MCF 10A (cell line): ENCODE measurements at regions not wholly inside any gene's neighbourhood (a gene's known extent, or its start where the extent isn't known, plus 50 kb on each side); places are given as distances from the start of the nearest gene placed in this dataset.

Experiments used
- BruUV-seq: library from RNA; stranded (reverse); fragments of 400-500 nt; replicated peaks from 2 replicates; lab custom pipeline; 2021; lab: Mats Ljungman, UMichigan
- CTCF ChIA-PET: fragments of 300-600 bp; sonication (Branson Sonifier 250); formaldehyde crosslinking; extraction: SDS; loops from one replicate; lab custom pipeline; 2021; ENCODE audit warnings: antibody characterized with exemption, inconsistent platforms; lab: Yijun Ruan, JAX
- POLR2A ChIA-PET: fragments of 300-600, 350-650 bp; sonication (Branson Sonifier 250); formaldehyde crosslinking; extraction: SDS; loops from one replicate; lab custom pipeline; 2020; ENCODE audit warnings: antibody characterized with exemption, inconsistent platforms; lab: Yijun Ruan, JAX
- DNase-seq: peaks from one replicate; pipeline ENCODE4 v3.0.0-alpha.2; 2018; ENCODE audit not compliant: unreplicated experiment
- H3K27ac Mint-ChIP-seq: one replicate; pipeline ENCODE4 v1.8.0; 2022; ENCODE audit warnings: mild to moderate bottlenecking, low read depth, mixed read lengths; ENCODE audit not compliant: unreplicated experiment
- H3K27me3 Mint-ChIP-seq: one replicate; pipeline ENCODE4 v1.8.0; 2022; ENCODE audit warnings: mixed read lengths; ENCODE audit not compliant: insufficient read depth, unreplicated experiment
- H3K36me3 Mint-ChIP-seq: one replicate; pipeline ENCODE4 v1.8.0; 2022; ENCODE audit warnings: mild to moderate bottlenecking, moderate library complexity, mixed read lengths; ENCODE audit not compliant: insufficient read depth, unreplicated experiment
- H3K4me1 Mint-ChIP-seq: one replicate; pipeline ENCODE4 v1.8.0; 2022; ENCODE audit warnings: mixed read lengths; ENCODE audit not compliant: insufficient read depth, unreplicated experiment
- H3K4me3 Mint-ChIP-seq: one replicate; pipeline ENCODE4 v1.8.0; 2022; ENCODE audit warnings: mild to moderate bottlenecking, moderate library complexity, mixed read lengths; ENCODE audit not compliant: unreplicated experiment
- H3K9me3 Mint-ChIP-seq: one replicate; pipeline ENCODE4 v1.8.0; 2022; ENCODE audit warnings: mixed read lengths; ENCODE audit not compliant: unreplicated experiment
- intact Hi-C: fragments of 100-400 bp; cut with micrococcal nuclease; formaldehyde crosslinking; loops from 2 replicates; pipeline ENCODE4 v1.14.1; 2022
- TF ChIP-seq, protein P1 (sequence below): fragments of 200-600 bp; IDR thresholded peaks from one replicate; pipeline ENCODE4 v1.8.0; 2022; ENCODE audit warnings: antibody characterized with exemption, mild to moderate bottlenecking; ENCODE audit not compliant: unreplicated experiment

DNA sequence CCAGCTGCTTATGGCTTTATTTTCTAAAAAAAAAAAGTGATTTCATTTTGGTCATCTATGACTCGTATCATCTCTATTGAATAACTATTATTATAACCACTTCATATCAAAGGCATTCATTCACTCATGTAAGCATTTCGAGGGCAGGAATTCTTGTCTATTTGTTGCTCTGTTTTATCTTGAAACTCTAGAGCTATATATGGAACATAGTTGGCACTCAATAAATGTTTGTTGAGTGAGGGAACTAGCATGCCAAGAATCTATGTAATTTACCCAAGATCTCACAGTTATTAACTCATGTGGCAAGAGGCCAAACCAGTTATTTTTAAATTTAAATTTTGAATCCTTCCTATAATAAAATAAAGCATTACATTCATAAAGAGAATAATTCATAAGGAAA is 470.1 kb downstream of the TMX3 start:
- POLR2A ChIA-PET, result interaction anchor here (0.6 kb wide), 1 partner anchor 12 kb away, joined by 3 read pairs; no protein-coding TSS in a partner anchor
- Mint-ChIP-seq H3K36me3 (no peaks in the 10 kb centered on the region), H3K4me3 (no peak overlapping the region), H3K27me3 (no peaks in the 10 kb centered on the region), H3K4me1 (no peaks in the 10 kb centered on the region), H3K27ac (no peak overlapping the region), H3K9me3 (no peaks in the 10 kb centered on the region)
- intact Hi-C loops, result no loop called here
- TF ChIP-seq, protein P1, sequence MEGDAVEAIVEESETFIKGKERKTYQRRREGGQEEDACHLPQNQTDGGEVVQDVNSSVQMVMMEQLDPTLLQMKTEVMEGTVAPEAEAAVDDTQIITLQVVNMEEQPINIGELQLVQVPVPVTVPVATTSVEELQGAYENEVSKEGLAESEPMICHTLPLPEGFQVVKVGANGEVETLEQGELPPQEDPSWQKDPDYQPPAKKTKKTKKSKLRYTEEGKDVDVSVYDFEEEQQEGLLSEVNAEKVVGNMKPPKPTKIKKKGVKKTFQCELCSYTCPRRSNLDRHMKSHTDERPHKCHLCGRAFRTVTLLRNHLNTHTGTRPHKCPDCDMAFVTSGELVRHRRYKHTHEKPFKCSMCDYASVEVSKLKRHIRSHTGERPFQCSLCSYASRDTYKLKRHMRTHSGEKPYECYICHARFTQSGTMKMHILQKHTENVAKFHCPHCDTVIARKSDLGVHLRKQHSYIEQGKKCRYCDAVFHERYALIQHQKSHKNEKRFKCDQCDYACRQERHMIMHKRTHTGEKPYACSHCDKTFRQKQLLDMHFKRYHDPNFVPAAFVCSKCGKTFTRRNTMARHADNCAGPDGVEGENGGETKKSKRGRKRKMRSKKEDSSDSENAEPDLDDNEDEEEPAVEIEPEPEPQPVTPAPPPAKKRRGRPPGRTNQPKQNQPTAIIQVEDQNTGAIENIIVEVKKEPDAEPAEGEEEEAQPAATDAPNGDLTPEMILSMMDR, result no peak
- CTCF ChIA-PET, result interaction anchor here (1.0 kb wide), 1 partner anchor 9 kb away, joined by 4 read pairs; no protein-coding TSS in a partner anchor
- DNase-seq, result no peak
- no TSS peak for BruUV-seq

DNA sequence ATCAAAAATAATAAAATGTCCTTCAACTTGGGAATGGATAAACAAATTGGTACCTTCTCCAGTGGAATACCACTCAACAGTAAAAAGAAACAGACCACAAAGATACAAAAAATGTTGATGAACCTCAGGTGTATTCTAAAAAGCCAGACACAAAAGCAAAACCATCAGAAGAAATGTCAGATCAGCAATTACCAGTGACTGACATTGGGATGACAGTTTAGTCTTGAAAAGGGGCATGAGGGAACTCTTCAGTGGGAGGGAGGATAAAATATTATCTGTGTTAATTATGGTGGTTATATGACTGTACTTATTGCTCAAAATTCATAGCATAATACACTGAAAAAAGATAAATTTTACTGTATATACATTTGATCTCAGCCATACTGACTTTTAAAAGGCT is 473.0 kb downstream of the TMX3 start:
- Mint-ChIP-seq H3K36me3 (no peaks in the 10 kb centered on the region), H3K27me3 (no peaks in the 10 kb centered on the region), H3K27ac (no peak overlapping the region), H3K9me3 (no peaks in the 10 kb centered on the region), H3K4me3 (no peak overlapping the region), H3K4me1 (no peaks in the 10 kb centered on the region)
- TF ChIP-seq, protein P1, result no peak
- POLR2A ChIA-PET, result no interaction called here
- CTCF ChIA-PET, result interaction anchor here (0.6 kb wide), 1 partner anchor 9 kb away, joined by 3 read pairs; no protein-coding TSS in a partner anchor
- BruUV-seq, result no TSS peak
- no peak for DNase-seq
- intact Hi-C loops, result no loop called here

DNA sequence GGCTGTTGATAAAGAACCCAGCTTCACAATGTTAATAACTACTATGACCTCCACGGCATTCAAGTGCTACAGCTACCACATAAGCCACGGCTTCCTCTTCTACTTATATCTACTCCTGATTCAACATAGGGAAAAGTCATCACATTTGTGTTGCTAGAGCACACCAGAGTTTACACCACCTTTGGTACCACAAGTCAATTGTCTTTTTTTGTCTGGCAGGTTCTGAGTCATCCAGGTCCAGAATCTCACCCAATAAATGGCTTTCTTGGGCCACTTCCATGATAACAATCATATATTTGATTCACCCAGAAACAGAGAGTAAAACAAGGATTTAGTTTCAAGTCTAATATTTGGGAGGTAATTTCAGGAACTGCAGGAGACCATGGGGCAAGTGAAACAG is 480.2 kb downstream of the TMX3 start:
- H3K4me1 Mint-ChIP-seq, result no peaks in the 10 kb centered on the region
- POLR2A ChIA-PET, result no interaction called here

DNA sequence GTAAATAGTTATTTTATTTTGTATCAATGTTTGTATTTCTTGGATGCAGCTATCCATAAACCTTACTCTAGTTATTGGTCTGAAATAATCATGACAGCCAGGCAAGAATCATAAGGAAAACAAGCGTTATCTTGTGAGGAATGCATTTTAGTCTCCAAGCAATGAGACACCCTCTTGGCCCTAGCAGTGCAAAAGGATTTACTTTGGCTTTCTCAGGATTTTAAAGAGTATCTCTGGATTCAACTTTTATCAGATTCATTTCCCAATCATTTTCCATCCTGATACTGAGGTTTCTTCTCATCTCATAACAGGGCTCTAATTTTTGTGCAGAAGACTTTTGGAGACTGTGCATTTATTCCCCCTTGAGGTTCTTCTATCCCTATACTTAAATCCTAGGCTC is 480.8 kb downstream of the TMX3 start:
- CTCF ChIA-PET, result interaction anchor here (0.5 to 0.6 kb wide), 2 partner anchors 37 to 739 kb away, joined by 3 to 6 read pairs; no protein-coding TSS in a partner anchor
- no TSS peak for BruUV-seq
- no peaks in the 10 kb centered on the region for H3K4me1 Mint-ChIP-seq
- no peaks in the 10 kb centered on the region for H3K36me3 Mint-ChIP-seq
- no peak for DNase-seq
- POLR2A ChIA-PET, result no interaction called here
- no peaks in the 10 kb centered on the region for H3K9me3 Mint-ChIP-seq
- no peak overlapping the region for H3K4me3 Mint-ChIP-seq
- TF ChIP-seq, protein P1, result no peak
- intact Hi-C loops, result no loop called here
- H3K27me3 Mint-ChIP-seq, result no peaks in the 10 kb centered on the region
- no peak overlapping the region for H3K27ac Mint-ChIP-seq

More for the DNA sequence above, 480.2 kb downstream of the TMX3 start:
- intact Hi-C loops, result no loop called here
- H3K27ac Mint-ChIP-seq, result no peak overlapping the region
- H3K9me3 Mint-ChIP-seq, result no peaks in the 10 kb centered on the region
- no peaks in the 10 kb centered on the region for H3K36me3 Mint-ChIP-seq
- TF ChIP-seq, protein P1, result no peak
- DNase-seq, result no peak
- no peak overlapping the region for H3K4me3 Mint-ChIP-seq
- no TSS peak for BruUV-seq
- CTCF ChIA-PET, result interaction anchor here (0.5 kb wide), 1 partner anchor 739 kb away, joined by 6 read pairs; no protein-coding TSS in a partner anchor
- no peaks in the 10 kb centered on the region for H3K27me3 Mint-ChIP-seq
